Activated CD8-positive, alpha-beta memory T cell treated with anti-CD3 and anti-CD28 coated beads, Interleukin-2, amount 10 ng/mL, durations not matched to agents 7 days and 5 days (primary cell): ENCODE measurements at regions not wholly inside any gene's neighbourhood (a gene's known extent, or its start where the extent isn't known, plus 50 kb on each side); places are given as distances from the start of the nearest gene placed in this dataset.
"Not testable (repeated sequence)": the region's sequence is repeated elsewhere in the genome, so short reads cannot be mapped to it uniquely, and the experiment has no call there.

Experiments used
- ATAC-seq: fragments of 150-1000 bp; cut with Tn5 transposase; one replicate; pipeline ENCODE4 v1.10.0; 2021; ENCODE audit warnings: moderate library complexity
- CTCF ChIA-PET: fragments of 350-600 bp; sonication (Branson Sonifier 250); formaldehyde crosslinking; loops from one replicate; lab custom pipeline; 2021; ENCODE audit warnings: antibody characterized with exemption; lab: Charles Lee
- DNase-seq: peaks from one replicate; pipeline ENCODE4 v3.0.0-alpha.2; 2020
- H3K27ac Mint-ChIP-seq: one replicate; pipeline ENCODE4 v1.8.0; 2021; ENCODE audit warnings: mild to moderate bottlenecking, mixed read lengths
- H3K27me3 Mint-ChIP-seq: one replicate; pipeline ENCODE4 v1.8.0; 2021; ENCODE audit warnings: mixed read lengths
- H3K36me3 Mint-ChIP-seq: one replicate; pipeline ENCODE4 v1.8.0; 2021; ENCODE audit warnings: mild to moderate bottlenecking, mixed read lengths
- H3K4me1 Mint-ChIP-seq: one replicate; pipeline ENCODE4 v1.8.0; 2021; ENCODE audit warnings: mixed read lengths
- H3K4me3 Mint-ChIP-seq: one replicate; pipeline ENCODE4 v1.8.0; 2021; ENCODE audit warnings: mild to moderate bottlenecking, moderate library complexity, mixed read lengths
- H3K9me3 Mint-ChIP-seq: one replicate; pipeline ENCODE4 v1.8.0; 2022; ENCODE audit warnings: low read depth, mixed read lengths

DNA sequence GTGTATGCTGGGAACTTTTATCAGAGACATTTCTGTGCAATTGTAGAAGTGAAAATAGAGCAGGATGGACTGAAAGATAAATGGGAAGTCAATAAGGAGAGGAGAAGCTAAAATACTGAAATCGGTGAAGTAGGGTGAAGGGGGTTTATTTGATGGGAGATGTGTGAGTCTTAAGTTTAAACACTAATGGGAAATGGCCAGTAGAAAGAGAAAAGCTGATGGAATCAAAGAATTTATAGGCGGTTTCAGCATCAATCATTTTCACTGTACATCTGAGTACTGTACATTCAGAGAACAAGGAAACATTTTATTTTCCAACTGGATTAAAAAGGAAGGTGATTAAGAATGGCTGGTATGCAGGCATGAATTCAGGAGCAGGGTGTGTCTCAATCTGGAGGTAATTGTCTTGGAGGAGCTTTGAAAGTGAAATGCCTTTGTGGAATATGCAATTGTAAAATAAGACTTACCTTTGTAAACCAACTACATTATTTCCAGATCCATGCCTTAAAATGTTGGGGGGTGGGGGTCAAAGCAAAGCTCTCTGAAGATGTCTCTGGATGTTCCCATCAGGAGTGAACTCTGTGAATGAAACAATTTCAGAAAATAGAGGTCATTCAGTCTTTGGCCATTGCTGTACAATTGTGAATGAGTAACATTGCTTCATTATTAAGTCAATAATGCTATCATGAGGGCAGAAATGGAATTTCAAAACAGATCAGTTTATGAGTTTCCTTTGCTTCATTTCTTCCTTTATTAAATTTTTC, 156.4 kb downstream of the SPATA31A6 start:
- CTCF ChIA-PET, H3K27ac Mint-ChIP-seq, DNase-seq, H3K9me3 Mint-ChIP-seq, H3K4me3 Mint-ChIP-seq, ATAC-seq, H3K27me3 Mint-ChIP-seq, H3K36me3 Mint-ChIP-seq, H3K4me1 Mint-ChIP-seq: not testable (repeated sequence)

GRCh38 chr9:42340435-42340723, 156.9 kb downstream of the SPATA31A6 start:
- H3K27ac Mint-ChIP-seq, DNase-seq, CTCF ChIA-PET, H3K36me3 Mint-ChIP-seq, H3K27me3 Mint-ChIP-seq, ATAC-seq, H3K4me1 Mint-ChIP-seq, H3K9me3 Mint-ChIP-seq, H3K4me3 Mint-ChIP-seq: not testable (repeated sequence)

GRCh38 chr9:42341860-42342259, 158.4 kb downstream of the SPATA31A6 start:
- ATAC-seq, H3K27ac Mint-ChIP-seq, CTCF ChIA-PET, DNase-seq, H3K4me1 Mint-ChIP-seq, H3K27me3 Mint-ChIP-seq, H3K4me3 Mint-ChIP-seq, H3K36me3 Mint-ChIP-seq, H3K9me3 Mint-ChIP-seq: not testable (repeated sequence)

GRCh38 chr9:42342297-42342696, 158.8 kb downstream of the SPATA31A6 start:
- DNase-seq, H3K27ac Mint-ChIP-seq, H3K27me3 Mint-ChIP-seq, H3K4me3 Mint-ChIP-seq, CTCF ChIA-PET, ATAC-seq, H3K4me1 Mint-ChIP-seq, H3K36me3 Mint-ChIP-seq, H3K9me3 Mint-ChIP-seq: not testable (repeated sequence)

DNA sequence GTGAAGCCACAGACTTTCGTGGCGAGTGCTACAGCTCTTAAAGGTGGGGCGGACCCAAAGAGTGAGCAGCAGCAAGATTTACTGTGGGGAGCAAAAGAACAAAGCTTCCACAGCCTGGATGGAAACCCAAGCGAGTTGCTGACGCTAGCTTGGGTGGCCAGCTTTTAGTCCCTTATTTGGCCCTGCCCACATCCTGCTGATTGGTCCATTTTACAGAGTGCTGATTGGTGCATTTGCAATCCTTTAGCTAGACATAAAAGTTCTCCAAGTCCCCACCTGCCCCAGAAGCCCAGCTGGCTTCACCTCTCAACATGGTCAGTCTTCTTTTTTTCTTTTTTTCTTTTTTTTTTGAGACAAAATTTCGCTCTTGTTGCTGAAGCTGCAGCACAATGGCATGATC, 161.0 kb downstream of the SPATA31A6 start:
- H3K27ac Mint-ChIP-seq, H3K36me3 Mint-ChIP-seq, H3K27me3 Mint-ChIP-seq, H3K4me3 Mint-ChIP-seq, ATAC-seq, DNase-seq, H3K4me1 Mint-ChIP-seq, H3K9me3 Mint-ChIP-seq, CTCF ChIA-PET: not testable (repeated sequence)

- H3K27ac Mint-ChIP-seq, H3K36me3 Mint-ChIP-seq, H3K27me3 Mint-ChIP-seq, DNase-seq, H3K9me3 Mint-ChIP-seq, H3K4me3 Mint-ChIP-seq, H3K4me1 Mint-ChIP-seq, ATAC-seq, CTCF ChIA-PET: not testable (repeated sequence)
These were observed 163.5 kb downstream of the SPATA31A6 start for GRCh38 chr9:42346916-42347315.

- ATAC-seq, H3K9me3 Mint-ChIP-seq, H3K36me3 Mint-ChIP-seq, H3K27ac Mint-ChIP-seq, H3K27me3 Mint-ChIP-seq, H3K4me3 Mint-ChIP-seq, CTCF ChIA-PET, H3K4me1 Mint-ChIP-seq, DNase-seq: not testable (repeated sequence)
These were observed 165.7 kb downstream of the SPATA31A6 start for GRCh38 chr9:42349181-42349580.

GRCh38 chr9:42350412-42350811, 167.0 kb downstream of the SPATA31A6 start:
- H3K27me3 Mint-ChIP-seq, ATAC-seq, H3K4me3 Mint-ChIP-seq, DNase-seq, H3K27ac Mint-ChIP-seq, CTCF ChIA-PET, H3K9me3 Mint-ChIP-seq, H3K4me1 Mint-ChIP-seq, H3K36me3 Mint-ChIP-seq: not testable (repeated sequence)

- H3K4me3 Mint-ChIP-seq, H3K9me3 Mint-ChIP-seq, CTCF ChIA-PET: not testable (repeated sequence)
These were observed 174.3 kb downstream of the SPATA31A6 start for GRCh38 chr9:42357604-42358373.

GRCh38 chr9:42358626-42359247, 175.3 kb downstream of the SPATA31A6 start:
- CTCF ChIA-PET, H3K4me3 Mint-ChIP-seq, ATAC-seq, H3K27ac Mint-ChIP-seq, H3K9me3 Mint-ChIP-seq, H3K4me1 Mint-ChIP-seq, DNase-seq, H3K27me3 Mint-ChIP-seq, H3K36me3 Mint-ChIP-seq: not testable (repeated sequence)

More at GRCh38 chr9:42357604-42358373, 174.3 kb downstream of the SPATA31A6 start:
- H3K36me3 Mint-ChIP-seq, H3K27ac Mint-ChIP-seq, ATAC-seq, DNase-seq, H3K27me3 Mint-ChIP-seq, H3K4me1 Mint-ChIP-seq: not testable (repeated sequence)

DNA sequence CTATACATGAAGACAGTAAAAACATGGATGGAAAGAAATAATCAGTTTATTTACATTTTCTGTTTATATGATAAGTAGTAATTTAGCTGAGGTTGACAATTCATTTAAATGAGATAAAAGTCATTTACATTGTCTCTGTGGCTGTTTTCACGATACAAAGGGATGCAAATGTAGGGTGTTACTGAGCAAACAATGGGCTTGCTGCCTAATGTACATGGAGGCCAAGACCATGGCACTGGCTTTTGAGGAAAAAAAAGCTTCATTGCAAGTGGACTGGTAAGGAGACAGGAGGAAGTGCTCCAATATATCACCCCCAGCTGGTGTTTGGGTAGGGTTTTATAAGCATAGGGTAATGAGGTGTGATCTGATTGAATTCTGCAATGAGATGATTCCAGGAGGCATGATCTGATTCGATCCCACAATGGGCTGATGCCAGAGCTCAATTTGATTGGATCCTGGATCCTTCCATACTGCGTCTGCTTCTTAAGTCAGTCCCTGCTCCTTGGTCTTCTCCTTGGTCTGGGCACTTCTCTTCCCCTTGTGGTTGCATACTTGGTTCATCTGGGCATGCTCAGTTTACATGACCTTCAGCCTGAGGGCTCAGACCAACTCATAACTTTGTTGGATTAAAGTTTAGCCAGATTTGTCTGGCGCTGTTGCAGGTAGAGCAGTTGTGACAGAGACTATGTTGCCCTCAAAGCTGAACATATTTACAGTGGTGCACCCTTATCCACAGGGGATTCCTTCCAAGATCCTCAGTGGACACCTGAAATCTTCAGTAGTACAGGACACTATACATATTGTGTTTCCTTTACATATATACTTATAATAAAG, 181.2 kb downstream of the SPATA31A6 start:
- H3K9me3 Mint-ChIP-seq, H3K4me1 Mint-ChIP-seq, DNase-seq, ATAC-seq, H3K36me3 Mint-ChIP-seq, H3K4me3 Mint-ChIP-seq, H3K27me3 Mint-ChIP-seq, CTCF ChIA-PET, H3K27ac Mint-ChIP-seq: not testable (repeated sequence)

- H3K27ac Mint-ChIP-seq, DNase-seq, H3K9me3 Mint-ChIP-seq, ATAC-seq, CTCF ChIA-PET, H3K36me3 Mint-ChIP-seq, H3K4me3 Mint-ChIP-seq, H3K27me3 Mint-ChIP-seq, H3K4me1 Mint-ChIP-seq: not testable (repeated sequence)
These were observed 181.9 kb downstream of the SPATA31A6 start for GRCh38 chr9:42365244-42365945.
